WTC11 (cell line): ENCODE measurements at regions not wholly inside any gene's neighbourhood (a gene's known extent, or its start where the extent isn't known, plus 50 kb on each side); places are given as distances from the start of the nearest gene placed in this dataset.

ENCODE experiments used
- ATF1 ChIP-seq: sonication (generic); formaldehyde crosslinking; IDR thresholded peaks from 2 replicates; pipeline ENCODE4 v1.8.1; 2023; ENCODE audit warnings: mild to moderate bottlenecking, moderate library complexity, missing genetic modification reagents
- ATF2 ChIP-seq: sonication (generic); formaldehyde crosslinking; IDR thresholded peaks from 2 replicates; pipeline ENCODE4 v1.8.1; 2022; ENCODE audit warnings: low read depth, missing genetic modification reagents, borderline replicate concordance
- CREB1 ChIP-seq: sonication (generic); formaldehyde crosslinking; IDR thresholded peaks from 2 replicates; pipeline ENCODE4 v1.8.0; 2023; ENCODE audit warnings: mild to moderate bottlenecking, missing genetic modification reagents
- FOXJ3 ChIP-seq: sonication (generic); formaldehyde crosslinking; IDR thresholded peaks from 2 replicates; pipeline ENCODE4 v1.9.0; 2021; ENCODE audit warnings: missing genetic modification reagents, mild to moderate bottlenecking, borderline replicate concordance
- IRF2 ChIP-seq: sonication (generic); formaldehyde crosslinking; IDR thresholded peaks from 2 replicates; pipeline ENCODE4 v1.8.0; 2022; ENCODE audit warnings: low read depth, missing genetic modification reagents, borderline replicate concordance
- MXD4 ChIP-seq: fragments of 250-450 bp; sonication (Bioruptor Pico); IDR thresholded peaks from 2 replicates; pipeline ENCODE4 v1.8.0; 2021; ENCODE audit warnings: mild to moderate bottlenecking, moderate library complexity, borderline replicate concordance
- ZMAT4 ChIP-seq: fragments of 250-450 bp; sonication (Bioruptor Pico); IDR thresholded peaks from 2 replicates; pipeline ENCODE4 v1.9.0; 2021; ENCODE audit warnings: mild to moderate bottlenecking
- TF ChIP-seq, protein P1 (sequence below): sonication (generic); formaldehyde crosslinking; IDR thresholded peaks from 2 replicates; pipeline ENCODE4 v1.8.0; 2022; ENCODE audit warnings: missing genetic modification reagents
- TF ChIP-seq, protein P2 (sequence below): sonication (generic); formaldehyde crosslinking; IDR thresholded peaks from 2 replicates; pipeline ENCODE4 v1.8.1; 2022; ENCODE audit warnings: mild to moderate bottlenecking, missing genetic modification reagents, moderate library complexity, borderline replicate concordance
- TF ChIP-seq, protein P3 (sequence below): fragments of 200-600 bp; IDR thresholded peaks from 2 replicates; pipeline ENCODE4 v1.8.0; 2022; ENCODE audit warnings: antibody characterized with exemption
- TF ChIP-seq, protein P4 (sequence below): fragments of 250-450 bp; sonication (Bioruptor Pico); IDR thresholded peaks from 2 replicates; pipeline ENCODE4 v1.9.0; 2021; ENCODE audit warnings: moderate library complexity, mild to moderate bottlenecking, inconsistent platforms, borderline replicate concordance
- TF ChIP-seq, protein P5 (sequence below): sonication (generic); formaldehyde crosslinking; IDR thresholded peaks from 2 replicates; pipeline ENCODE4 v1.8.0; 2022; ENCODE audit warnings: mild to moderate bottlenecking, missing genetic modification reagents

- TF ChIP-seq, protein P1, sequence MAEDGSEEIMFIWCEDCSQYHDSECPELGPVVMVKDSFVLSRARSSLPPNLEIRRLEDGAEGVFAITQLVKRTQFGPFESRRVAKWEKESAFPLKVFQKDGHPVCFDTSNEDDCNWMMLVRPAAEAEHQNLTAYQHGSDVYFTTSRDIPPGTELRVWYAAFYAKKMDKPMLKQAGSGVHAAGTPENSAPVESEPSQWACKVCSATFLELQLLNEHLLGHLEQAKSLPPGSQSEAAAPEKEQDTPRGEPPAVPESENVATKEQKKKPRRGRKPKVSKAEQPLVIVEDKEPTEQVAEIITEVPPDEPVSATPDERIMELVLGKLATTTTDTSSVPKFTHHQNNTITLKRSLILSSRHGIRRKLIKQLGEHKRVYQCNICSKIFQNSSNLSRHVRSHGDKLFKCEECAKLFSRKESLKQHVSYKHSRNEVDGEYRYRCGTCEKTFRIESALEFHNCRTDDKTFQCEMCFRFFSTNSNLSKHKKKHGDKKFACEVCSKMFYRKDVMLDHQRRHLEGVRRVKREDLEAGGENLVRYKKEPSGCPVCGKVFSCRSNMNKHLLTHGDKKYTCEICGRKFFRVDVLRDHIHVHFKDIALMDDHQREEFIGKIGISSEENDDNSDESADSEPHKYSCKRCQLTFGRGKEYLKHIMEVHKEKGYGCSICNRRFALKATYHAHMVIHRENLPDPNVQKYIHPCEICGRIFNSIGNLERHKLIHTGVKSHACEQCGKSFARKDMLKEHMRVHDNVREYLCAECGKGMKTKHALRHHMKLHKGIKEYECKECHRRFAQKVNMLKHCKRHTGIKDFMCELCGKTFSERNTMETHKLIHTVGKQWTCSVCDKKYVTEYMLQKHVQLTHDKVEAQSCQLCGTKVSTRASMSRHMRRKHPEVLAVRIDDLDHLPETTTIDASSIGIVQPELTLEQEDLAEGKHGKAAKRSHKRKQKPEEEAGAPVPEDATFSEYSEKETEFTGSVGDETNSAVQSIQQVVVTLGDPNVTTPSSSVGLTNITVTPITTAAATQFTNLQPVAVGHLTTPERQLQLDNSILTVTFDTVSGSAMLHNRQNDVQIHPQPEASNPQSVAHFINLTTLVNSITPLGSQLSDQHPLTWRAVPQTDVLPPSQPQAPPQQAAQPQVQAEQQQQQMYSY (CRISPR knock-in tag) = no peak
- TF ChIP-seq, protein P2, sequence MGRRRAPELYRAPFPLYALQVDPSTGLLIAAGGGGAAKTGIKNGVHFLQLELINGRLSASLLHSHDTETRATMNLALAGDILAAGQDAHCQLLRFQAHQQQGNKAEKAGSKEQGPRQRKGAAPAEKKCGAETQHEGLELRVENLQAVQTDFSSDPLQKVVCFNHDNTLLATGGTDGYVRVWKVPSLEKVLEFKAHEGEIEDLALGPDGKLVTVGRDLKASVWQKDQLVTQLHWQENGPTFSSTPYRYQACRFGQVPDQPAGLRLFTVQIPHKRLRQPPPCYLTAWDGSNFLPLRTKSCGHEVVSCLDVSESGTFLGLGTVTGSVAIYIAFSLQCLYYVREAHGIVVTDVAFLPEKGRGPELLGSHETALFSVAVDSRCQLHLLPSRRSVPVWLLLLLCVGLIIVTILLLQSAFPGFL = no peak
- TF ChIP-seq, protein P3, sequence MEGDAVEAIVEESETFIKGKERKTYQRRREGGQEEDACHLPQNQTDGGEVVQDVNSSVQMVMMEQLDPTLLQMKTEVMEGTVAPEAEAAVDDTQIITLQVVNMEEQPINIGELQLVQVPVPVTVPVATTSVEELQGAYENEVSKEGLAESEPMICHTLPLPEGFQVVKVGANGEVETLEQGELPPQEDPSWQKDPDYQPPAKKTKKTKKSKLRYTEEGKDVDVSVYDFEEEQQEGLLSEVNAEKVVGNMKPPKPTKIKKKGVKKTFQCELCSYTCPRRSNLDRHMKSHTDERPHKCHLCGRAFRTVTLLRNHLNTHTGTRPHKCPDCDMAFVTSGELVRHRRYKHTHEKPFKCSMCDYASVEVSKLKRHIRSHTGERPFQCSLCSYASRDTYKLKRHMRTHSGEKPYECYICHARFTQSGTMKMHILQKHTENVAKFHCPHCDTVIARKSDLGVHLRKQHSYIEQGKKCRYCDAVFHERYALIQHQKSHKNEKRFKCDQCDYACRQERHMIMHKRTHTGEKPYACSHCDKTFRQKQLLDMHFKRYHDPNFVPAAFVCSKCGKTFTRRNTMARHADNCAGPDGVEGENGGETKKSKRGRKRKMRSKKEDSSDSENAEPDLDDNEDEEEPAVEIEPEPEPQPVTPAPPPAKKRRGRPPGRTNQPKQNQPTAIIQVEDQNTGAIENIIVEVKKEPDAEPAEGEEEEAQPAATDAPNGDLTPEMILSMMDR = no peak
- no peak for TF ChIP-seq ZMAT4 (CRISPR knock-in tag)
- TF ChIP-seq, protein P4, sequence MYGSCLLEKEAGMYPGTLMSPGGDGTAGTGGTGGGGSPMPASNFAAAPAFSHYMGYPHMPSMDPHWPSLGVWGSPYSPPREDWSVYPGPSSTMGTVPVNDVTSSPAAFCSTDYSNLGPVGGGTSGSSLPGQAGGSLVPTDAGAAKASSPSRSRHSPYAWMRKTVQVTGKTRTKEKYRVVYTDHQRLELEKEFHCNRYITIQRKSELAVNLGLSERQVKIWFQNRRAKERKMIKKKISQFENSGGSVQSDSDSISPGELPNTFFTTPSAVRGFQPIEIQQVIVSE (CRISPR knock-in tag) = no peak
- TF ChIP-seq ATF2 (CRISPR knock-in tag) = no peak
- no peak for TF ChIP-seq IRF2
- TF ChIP-seq ATF1 (CRISPR knock-in tag) = no peak
- no peak for TF ChIP-seq CREB1 (CRISPR knock-in tag)
- TF ChIP-seq, protein P5, sequence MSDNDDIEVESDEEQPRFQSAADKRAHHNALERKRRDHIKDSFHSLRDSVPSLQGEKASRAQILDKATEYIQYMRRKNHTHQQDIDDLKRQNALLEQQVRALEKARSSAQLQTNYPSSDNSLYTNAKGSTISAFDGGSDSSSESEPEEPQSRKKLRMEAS = no peak
- TF ChIP-seq FOXJ3 (CRISPR knock-in tag) = no peak
- TF ChIP-seq MXD4 (CRISPR knock-in tag) = no peak
These were observed 121.1 kb upstream of the SLC25A48 start for GRCh38 chr5:135713161-135713915.
